B cell (primary cell): ENCODE measurements at regions not wholly inside any gene's neighbourhood (a gene's known extent, or its start where the extent isn't known, plus 50 kb on each side); places are given as distances from the start of the nearest gene placed in this dataset.

Source experiments
- EZH2 ChIP-seq: IDR thresholded peaks from 2 replicates; pipeline ENCODE4 v1.6.1; 2012; ENCODE audit warnings: borderline replicate concordance, low read depth, mild to moderate bottlenecking, moderate library complexity, low read length; ENCODE audit not compliant: insufficient read depth, poor library complexity, severe bottlenecking
- TF ChIP-seq, protein P1 (sequence below): fragments of 200-600 bp; IDR thresholded peaks from one replicate; pipeline ENCODE4 v1.8.0; 2022; ENCODE audit warnings: antibody characterized with exemption, mild to moderate bottlenecking

DNA sequence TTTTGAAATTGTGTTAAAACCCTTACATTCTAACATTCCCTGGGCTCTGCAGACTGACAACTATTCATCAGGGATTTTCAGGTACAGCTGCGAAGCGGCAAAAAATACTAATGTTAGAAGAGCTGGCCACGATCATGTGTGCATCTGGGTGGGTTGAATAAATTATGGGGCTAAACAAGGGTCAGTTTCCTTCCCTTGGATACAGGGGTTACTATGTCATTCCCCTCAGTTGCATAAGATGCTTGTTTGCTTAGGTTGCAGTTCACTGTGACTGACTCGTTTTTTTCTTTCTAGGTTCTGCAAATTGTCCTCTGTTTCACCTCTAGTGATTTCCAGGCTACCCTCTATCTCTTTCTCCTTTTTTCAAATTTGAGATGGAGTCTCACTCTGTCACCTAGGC, 58.1 kb upstream of the GRIP1 start:
- TF ChIP-seq, protein P1, sequence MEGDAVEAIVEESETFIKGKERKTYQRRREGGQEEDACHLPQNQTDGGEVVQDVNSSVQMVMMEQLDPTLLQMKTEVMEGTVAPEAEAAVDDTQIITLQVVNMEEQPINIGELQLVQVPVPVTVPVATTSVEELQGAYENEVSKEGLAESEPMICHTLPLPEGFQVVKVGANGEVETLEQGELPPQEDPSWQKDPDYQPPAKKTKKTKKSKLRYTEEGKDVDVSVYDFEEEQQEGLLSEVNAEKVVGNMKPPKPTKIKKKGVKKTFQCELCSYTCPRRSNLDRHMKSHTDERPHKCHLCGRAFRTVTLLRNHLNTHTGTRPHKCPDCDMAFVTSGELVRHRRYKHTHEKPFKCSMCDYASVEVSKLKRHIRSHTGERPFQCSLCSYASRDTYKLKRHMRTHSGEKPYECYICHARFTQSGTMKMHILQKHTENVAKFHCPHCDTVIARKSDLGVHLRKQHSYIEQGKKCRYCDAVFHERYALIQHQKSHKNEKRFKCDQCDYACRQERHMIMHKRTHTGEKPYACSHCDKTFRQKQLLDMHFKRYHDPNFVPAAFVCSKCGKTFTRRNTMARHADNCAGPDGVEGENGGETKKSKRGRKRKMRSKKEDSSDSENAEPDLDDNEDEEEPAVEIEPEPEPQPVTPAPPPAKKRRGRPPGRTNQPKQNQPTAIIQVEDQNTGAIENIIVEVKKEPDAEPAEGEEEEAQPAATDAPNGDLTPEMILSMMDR, result no peak
- no peak for TF ChIP-seq EZH2
